GM23338 (cell line): ENCODE measurements at regions not wholly inside any gene's neighbourhood (a gene's known extent, or its start where the extent isn't known, plus 50 kb on each side); places are given as distances from the start of the nearest gene placed in this dataset.

Experiments used
- ATAC-seq: fragments of 200-7000 bp; cut with Tn5 transposase; 3 replicates; pipeline ENCODE4 v1.9.1; 2020
- DNase-seq: peaks from one replicate; pipeline ENCODE4 v3.0.0-alpha.2; 2015; ENCODE audit warnings: low spot score
- H2AFZ ChIP-seq: fragments of 200-600 bp; sonication (generic); 2 replicates; pipeline ENCODE4 v1.8.0; 2016; ENCODE audit warnings: antibody characterized with exemption, mild to moderate bottlenecking, moderate library complexity
- H3F3A ChIP-seq: fragments of 200-600 bp; sonication (generic); replicated peaks from 2 replicates; pipeline ENCODE4 v1.8.0; 2017; ENCODE audit warnings: antibody characterized with exemption, mixed run types, low read depth
- H3K27ac ChIP-seq: fragments of 200-600 bp; sonication (generic); 2 replicates; pipeline ENCODE4 v1.6.1; 2016; ENCODE audit warnings: low read depth
- H3K27me3 ChIP-seq: fragments of 200-600 bp; sonication (generic); 2 replicates; pipeline ENCODE4 v1.8.0; 2016; ENCODE audit warnings: mild to moderate bottlenecking, mixed run types, moderate library complexity; ENCODE audit not compliant: insufficient read depth
- H3K36me3 ChIP-seq: fragments of 200-600 bp; sonication (generic); 2 replicates; pipeline ENCODE4 v1.8.0; 2016; ENCODE audit warnings: mild to moderate bottlenecking; ENCODE audit not compliant: insufficient read depth
- H3K4me1 ChIP-seq: fragments of 200-600 bp; sonication (generic); 2 replicates; pipeline ENCODE4 v1.8.0; 2016; ENCODE audit warnings: mild to moderate bottlenecking, moderate library complexity; ENCODE audit not compliant: insufficient read depth
- H3K4me2 ChIP-seq: fragments of 200-600 bp; sonication (generic); 2 replicates; pipeline ENCODE4 v1.7.1; 2017; ENCODE audit warnings: mixed run types
- H3K4me3 ChIP-seq: fragments of 200-600 bp; sonication (generic); 2 replicates; pipeline ENCODE4 v1.6.1; 2016; ENCODE audit warnings: mixed run types
- H3K79me2 ChIP-seq: fragments of 200-600 bp; sonication (generic); replicated peaks from 2 replicates; pipeline ENCODE4 v1.8.0; 2017; ENCODE audit warnings: mild to moderate bottlenecking; ENCODE audit not compliant: insufficient read depth
- H3K9me2 ChIP-seq: fragments of 200-600 bp; sonication (generic); 2 replicates; pipeline ENCODE4 v1.8.0; 2017; ENCODE audit not compliant: insufficient read depth
- H4K20me1 ChIP-seq: fragments of 200-600 bp; sonication (generic); replicated peaks from 2 replicates; pipeline ENCODE4 v1.8.0; 2017; ENCODE audit warnings: mild to moderate bottlenecking; ENCODE audit not compliant: insufficient read depth
- H3K27ac Mint-ChIP-seq: 2 replicates; pipeline ENCODE4 v1.8.0; 2020; ENCODE audit warnings: inconsistent platforms, mild to moderate bottlenecking, moderate library complexity, mixed read lengths
- H3K27me3 Mint-ChIP-seq: 3 replicates; pipeline ENCODE4 v1.8.0; 2022; ENCODE audit warnings: low read depth, mild to moderate bottlenecking, moderate library complexity, mixed read lengths, inconsistent platforms; ENCODE audit not compliant: insufficient read depth, poor library complexity
- H3K36me3 Mint-ChIP-seq: 3 replicates; pipeline ENCODE4 v1.8.0; 2021; ENCODE audit warnings: low read depth, mild to moderate bottlenecking, inconsistent platforms, moderate library complexity, mixed read lengths
- H3K4me1 Mint-ChIP-seq: 3 replicates; pipeline ENCODE4 v1.8.0; 2020; ENCODE audit warnings: mild to moderate bottlenecking, inconsistent platforms, mixed read lengths
- H3K4me3 Mint-ChIP-seq: 3 replicates; pipeline ENCODE4 v1.8.0; 2021; ENCODE audit warnings: moderate library complexity, mild to moderate bottlenecking, inconsistent platforms, mixed read lengths
- H3K9me3 Mint-ChIP-seq: 3 replicates; pipeline ENCODE4 v1.8.0; 2020; ENCODE audit warnings: moderate library complexity, mild to moderate bottlenecking, inconsistent platforms, mixed read lengths
- CREB1 ChIP-seq: fragments of 250-450 bp; sonication (Bioruptor Pico); IDR thresholded peaks from 2 replicates; pipeline ENCODE4 v1.5.0; 2020; ENCODE audit warnings: low read depth, mild to moderate bottlenecking, moderate library complexity
- ETS1 ChIP-seq: IDR thresholded peaks from 2 replicates; pipeline ENCODE4 v1.6.1; 2016; ENCODE audit warnings: antibody characterized with exemption
- EZH2 ChIP-seq: fragments of 200-600 bp; sonication (generic); IDR thresholded peaks from one replicate; pipeline ENCODE4 v1.8.0; 2017; ENCODE audit warnings: antibody characterized with exemption, mild to moderate bottlenecking, low read depth; ENCODE audit not compliant: unreplicated experiment
- EZH2phosphoT487 ChIP-seq: fragments of 200-600 bp; sonication (generic); IDR thresholded peaks from one replicate; pipeline ENCODE4 v1.8.1; 2018; ENCODE audit warnings: antibody characterized with exemption; ENCODE audit not compliant: unreplicated experiment
- JUNB ChIP-seq: IDR thresholded peaks from one replicate; pipeline ENCODE4 v1.6.1; 2016; ENCODE audit warnings: antibody characterized with exemption; ENCODE audit not compliant: unreplicated experiment
- NANOG ChIP-seq: IDR thresholded peaks from 2 replicates; pipeline ENCODE4 v1.6.1; 2016; ENCODE audit warnings: antibody characterized with exemption, borderline replicate concordance
- POLR2AphosphoS5 ChIP-seq: IDR thresholded peaks from 2 replicates; pipeline ENCODE4 v1.6.1; 2016; ENCODE audit warnings: antibody characterized with exemption, low read depth
- REST ChIP-seq: IDR thresholded peaks from one replicate; pipeline ENCODE4 v1.6.1; 2018; ENCODE audit warnings: antibody characterized with exemption; ENCODE audit not compliant: unreplicated experiment
- STAT1 ChIP-seq: IDR thresholded peaks from one replicate; pipeline ENCODE4 v1.6.1; 2016; ENCODE audit warnings: antibody characterized with exemption; ENCODE audit not compliant: unreplicated experiment
- ZNF114 ChIP-seq: fragments of 250-450 bp; sonication (Bioruptor Pico); IDR thresholded peaks from 2 replicates; pipeline ENCODE4 v1.5.0; 2020; ENCODE audit warnings: mild to moderate bottlenecking, moderate library complexity
- ZNF331 ChIP-seq: fragments of 250-450 bp; sonication (Bioruptor Pico); IDR thresholded peaks from 2 replicates; pipeline ENCODE4 v1.5.0; 2020; ENCODE audit warnings: low read depth, mild to moderate bottlenecking, moderate library complexity
- TF ChIP-seq, protein P1 (sequence below), 2 experiments: fragments of 200-600 bp in 1 of 2; sonication (generic) in 1 of 2; conservative IDR thresholded peaks; 2 replicates each; pipeline versions ENCODE4 v1.5.1 to v1.6.1; 2016 to 2017; ENCODE audit warnings: antibody characterized with exemption in 2 of 2, low read depth in 2 of 2, mild to moderate bottlenecking in 2 of 2, moderate library complexity in 1 of 2
- TF ChIP-seq, protein P2 (sequence below): fragments of 250-450 bp; sonication (Bioruptor Pico); IDR thresholded peaks from 2 replicates; pipeline ENCODE4 v1.5.0; 2020; ENCODE audit warnings: mild to moderate bottlenecking, moderate library complexity

DNA sequence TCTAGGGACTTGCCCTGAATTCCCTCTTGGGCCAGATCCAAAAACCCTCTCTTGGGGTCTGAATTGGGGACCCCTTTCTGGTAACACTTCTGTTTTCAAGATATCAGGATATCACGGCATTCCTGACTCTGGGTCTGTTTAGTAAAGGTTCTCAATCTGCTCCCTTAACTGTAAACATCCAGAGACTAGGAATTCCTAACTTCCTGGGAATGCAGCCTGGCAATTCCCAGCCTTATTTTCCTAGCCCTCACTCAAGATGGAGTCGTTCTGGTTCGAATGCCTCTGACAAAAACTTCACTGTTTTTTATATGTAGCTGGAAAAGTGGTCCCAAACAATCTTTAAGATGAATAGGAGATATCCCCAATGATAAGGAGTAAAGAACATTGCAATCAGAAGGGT lies 141.6 kb upstream of the XYLT1 start (continued):
- TF ChIP-seq STAT1, result no peak
- no peak for TF ChIP-seq REST
- no peak for TF ChIP-seq ETS1
- no peak for TF ChIP-seq CREB1 (CRISPR knock-in tag)

- no peaks in the 10 kb centered on the region for H3F3A ChIP-seq
- Mint-ChIP-seq H3K36me3 (no peaks in the 10 kb centered on the region; the same call in 2 of the 3 replicates), H3K4me3 (no peak overlapping the region), H3K27me3 (peaks cover 2% of the 10 kb centered on the region), H3K4me1 (peaks cover 12% of the 10 kb centered on the region), H3K9me3 (no peaks in the 10 kb centered on the region; the same call in 2 of the 3 replicates), H3K27ac (no peak overlapping the region)
- H3K4me3 ChIP-seq, result no peak overlapping the region
- no peak overlapping the region for H3K27ac ChIP-seq
- no peaks in the 10 kb centered on the region for H3K79me2 ChIP-seq
- H2AFZ ChIP-seq, result no peak overlapping the region
- H3K9me2 ChIP-seq, result no peaks in the 10 kb centered on the region
- DNase-seq, result no peak
- peaks cover 9% of the 10 kb centered on the region; the same call in 1 of the 2 replicates for H3K4me1 ChIP-seq
- H4K20me1 ChIP-seq, result no peaks in the 10 kb centered on the region
- H3K4me2 ChIP-seq, result no peak overlapping the region
- no peak for ATAC-seq
- no peaks in the 10 kb centered on the region for H3K36me3 ChIP-seq
- H3K27me3 ChIP-seq, result no peaks in the 10 kb centered on the region
- TF ChIP-seq, protein P1, sequence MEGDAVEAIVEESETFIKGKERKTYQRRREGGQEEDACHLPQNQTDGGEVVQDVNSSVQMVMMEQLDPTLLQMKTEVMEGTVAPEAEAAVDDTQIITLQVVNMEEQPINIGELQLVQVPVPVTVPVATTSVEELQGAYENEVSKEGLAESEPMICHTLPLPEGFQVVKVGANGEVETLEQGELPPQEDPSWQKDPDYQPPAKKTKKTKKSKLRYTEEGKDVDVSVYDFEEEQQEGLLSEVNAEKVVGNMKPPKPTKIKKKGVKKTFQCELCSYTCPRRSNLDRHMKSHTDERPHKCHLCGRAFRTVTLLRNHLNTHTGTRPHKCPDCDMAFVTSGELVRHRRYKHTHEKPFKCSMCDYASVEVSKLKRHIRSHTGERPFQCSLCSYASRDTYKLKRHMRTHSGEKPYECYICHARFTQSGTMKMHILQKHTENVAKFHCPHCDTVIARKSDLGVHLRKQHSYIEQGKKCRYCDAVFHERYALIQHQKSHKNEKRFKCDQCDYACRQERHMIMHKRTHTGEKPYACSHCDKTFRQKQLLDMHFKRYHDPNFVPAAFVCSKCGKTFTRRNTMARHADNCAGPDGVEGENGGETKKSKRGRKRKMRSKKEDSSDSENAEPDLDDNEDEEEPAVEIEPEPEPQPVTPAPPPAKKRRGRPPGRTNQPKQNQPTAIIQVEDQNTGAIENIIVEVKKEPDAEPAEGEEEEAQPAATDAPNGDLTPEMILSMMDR (conservative IDR thresholded peaks at IDR 0.05; ENCODE audit: low read depth in 2 of 2), result no peak
- TF ChIP-seq EZH2 (no peak), STAT1 (no peak), NANOG (no peak), ZNF114 (no peak), ZNF331 (CRISPR knock-in tag) (no peak), POLR2AphosphoS5 (no peak), EZH2phosphoT487 (no peak), JUNB (no peak), CREB1 (CRISPR knock-in tag) (no peak)
- TF ChIP-seq, protein P2, sequence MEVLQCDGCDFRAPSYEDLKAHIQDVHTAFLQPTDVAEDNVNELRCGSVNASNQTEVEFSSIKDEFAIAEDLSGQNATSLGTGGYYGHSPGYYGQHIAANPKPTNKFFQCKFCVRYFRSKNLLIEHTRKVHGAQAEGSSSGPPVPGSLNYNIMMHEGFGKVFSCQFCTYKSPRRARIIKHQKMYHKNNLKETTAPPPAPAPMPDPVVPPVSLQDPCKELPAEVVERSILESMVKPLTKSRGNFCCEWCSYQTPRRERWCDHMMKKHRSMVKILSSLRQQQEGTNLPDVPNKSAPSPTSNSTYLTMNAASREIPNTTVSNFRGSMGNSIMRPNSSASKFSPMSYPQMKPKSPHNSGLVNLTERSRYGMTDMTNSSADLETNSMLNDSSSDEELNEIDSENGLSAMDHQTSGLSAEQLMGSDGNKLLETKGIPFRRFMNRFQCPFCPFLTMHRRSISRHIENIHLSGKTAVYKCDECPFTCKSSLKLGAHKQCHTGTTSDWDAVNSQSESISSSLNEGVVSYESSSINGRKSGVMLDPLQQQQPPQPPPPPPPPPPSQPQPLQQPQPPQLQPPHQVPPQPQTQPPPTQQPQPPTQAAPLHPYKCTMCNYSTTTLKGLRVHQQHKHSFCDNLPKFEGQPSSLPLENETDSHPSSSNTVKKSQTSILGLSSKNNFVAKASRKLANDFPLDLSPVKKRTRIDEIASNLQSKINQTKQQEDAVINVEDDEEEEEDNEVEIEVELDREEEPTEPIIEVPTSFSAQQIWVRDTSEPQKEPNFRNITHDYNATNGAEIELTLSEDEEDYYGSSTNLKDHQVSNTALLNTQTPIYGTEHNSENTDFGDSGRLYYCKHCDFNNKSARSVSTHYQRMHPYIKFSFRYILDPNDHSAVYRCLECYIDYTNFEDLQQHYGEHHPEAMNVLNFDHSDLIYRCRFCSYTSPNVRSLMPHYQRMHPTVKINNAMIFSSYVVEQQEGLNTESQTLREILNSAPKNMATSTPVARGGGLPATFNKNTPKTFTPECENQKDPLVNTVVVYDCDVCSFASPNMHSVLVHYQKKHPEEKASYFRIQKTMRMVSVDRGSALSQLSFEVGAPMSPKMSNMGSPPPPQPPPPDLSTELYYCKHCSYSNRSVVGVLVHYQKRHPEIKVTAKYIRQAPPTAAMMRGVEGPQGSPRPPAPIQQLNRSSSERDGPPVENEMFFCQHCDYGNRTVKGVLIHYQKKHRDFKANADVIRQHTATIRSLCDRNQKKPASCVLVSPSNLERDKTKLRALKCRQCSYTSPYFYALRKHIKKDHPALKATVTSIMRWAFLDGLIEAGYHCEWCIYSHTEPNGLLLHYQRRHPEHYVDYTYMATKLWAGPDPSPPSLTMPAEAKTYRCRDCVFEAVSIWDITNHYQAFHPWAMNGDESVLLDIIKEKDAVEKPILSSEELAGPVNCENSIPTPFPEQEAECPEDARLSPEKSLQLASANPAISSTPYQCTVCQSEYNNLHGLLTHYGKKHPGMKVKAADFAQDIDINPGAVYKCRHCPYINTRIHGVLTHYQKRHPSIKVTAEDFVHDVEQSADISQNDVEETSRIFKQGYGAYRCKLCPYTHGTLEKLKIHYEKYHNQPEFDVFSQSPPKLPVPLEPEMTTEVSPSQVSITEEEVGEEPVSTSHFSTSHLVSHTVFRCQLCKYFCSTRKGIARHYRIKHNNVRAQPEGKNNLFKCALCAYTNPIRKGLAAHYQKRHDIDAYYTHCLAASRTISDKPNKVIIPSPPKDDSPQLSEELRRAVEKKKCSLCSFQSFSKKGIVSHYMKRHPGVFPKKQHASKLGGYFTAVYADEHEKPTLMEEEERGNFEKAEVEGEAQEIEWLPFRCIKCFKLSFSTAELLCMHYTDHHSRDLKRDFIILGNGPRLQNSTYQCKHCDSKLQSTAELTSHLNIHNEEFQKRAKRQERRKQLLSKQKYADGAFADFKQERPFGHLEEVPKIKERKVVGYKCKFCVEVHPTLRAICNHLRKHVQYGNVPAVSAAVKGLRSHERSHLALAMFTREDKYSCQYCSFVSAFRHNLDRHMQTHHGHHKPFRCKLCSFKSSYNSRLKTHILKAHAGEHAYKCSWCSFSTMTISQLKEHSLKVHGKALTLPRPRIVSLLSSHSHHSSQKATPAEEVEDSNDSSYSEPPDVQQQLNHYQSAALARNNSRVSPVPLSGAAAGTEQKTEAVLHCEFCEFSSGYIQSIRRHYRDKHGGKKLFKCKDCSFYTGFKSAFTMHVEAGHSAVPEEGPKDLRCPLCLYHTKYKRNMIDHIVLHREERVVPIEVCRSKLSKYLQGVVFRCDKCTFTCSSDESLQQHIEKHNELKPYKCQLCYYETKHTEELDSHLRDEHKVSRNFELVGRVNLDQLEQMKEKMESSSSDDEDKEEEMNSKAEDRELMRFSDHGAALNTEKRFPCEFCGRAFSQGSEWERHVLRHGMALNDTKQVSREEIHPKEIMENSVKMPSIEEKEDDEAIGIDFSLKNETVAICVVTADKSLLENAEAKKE (CRISPR knock-in tag), result no peak
Measured at GRCh38 chr16:17607609-17608008, 136.8 kb upstream of the XYLT1 start.
